ENCODE measurements at regions not wholly inside any gene's neighbourhood (a gene's known extent, or its start where the extent isn't known, plus 50 kb on each side); places are given as distances from the start of the nearest gene placed in this dataset.

GRCh38 chr1:224533517-224533916 is 82.6 kb upstream of the CNIH3 start (continued):
- TF ChIP-seq CHD7 (IDR thresholded peaks at IDR 0.05; ENCODE audit: insufficient replicate concordance, low read length) (no peak), KDM4A (IDR thresholded peaks at IDR 0.05; ENCODE audit: low read depth, low read length, severe bottlenecking) (no peak), EGR1 (IDR thresholded peaks at IDR 0.05; ENCODE audit: borderline replicate concordance, low read depth, low read length) (no peak), NANOG (IDR thresholded peaks at IDR 0.05; ENCODE audit: insufficient read depth, low read depth, low read length, poor library complexity, severe bottlenecking) (no peak), CEBPB (IDR thresholded peaks at IDR 0.05; ENCODE audit: low read depth, low read length) (no peak), RBBP5 (IDR thresholded peaks at IDR 0.05; ENCODE audit: borderline replicate concordance, low read depth, low read length) (no peak), RXRA (IDR thresholded peaks at IDR 0.05; ENCODE audit: insufficient read depth, low read depth, low read length) (no peak), TAF1 (IDR thresholded peaks at IDR 0.05; ENCODE audit: low read depth, low read length) (no peak), CTCF (IDR thresholded peaks at IDR 0.05; ENCODE audit: control extremely low read depth in 1 of 3, insufficient read depth in 1 of 3, low read depth in 1 of 3, low read length in 3 of 3) (no peak), CHD1 (IDR thresholded peaks at IDR 0.05; ENCODE audit: low read depth, low read length) (no peak)

All from H1 (cell line).